Kidney epithelial cell (primary cell): ENCODE measurements at regions not wholly inside any gene's neighbourhood (a gene's known extent, or its start where the extent isn't known, plus 50 kb on each side); places are given as distances from the start of the nearest gene placed in this dataset.

Experiments used
- DNase-seq: peaks from one replicate; pipeline ENCODE4 v3.0.0-alpha.2; 2010; ENCODE audit warnings: low read depth
- H3K27me3 ChIP-seq: 2 replicates; pipeline ENCODE4 v1.6.0; 2011; ENCODE audit warnings: low read length; ENCODE audit not compliant: control insufficient read depth, insufficient read depth
- H3K36me3 ChIP-seq: 2 replicates; pipeline ENCODE4 v1.5.1; 2011; ENCODE audit warnings: low read length; ENCODE audit not compliant: control insufficient read depth, insufficient read depth
- H3K4me3 ChIP-seq: 2 replicates; pipeline ENCODE4 v1.5.1; 2011; ENCODE audit warnings: low read depth, mild to moderate bottlenecking, control low read depth, low read length
- TF ChIP-seq, protein P1 (sequence below): IDR thresholded peaks from 2 replicates; pipeline ENCODE4 v1.5.1; 2011; ENCODE audit warnings: mild to moderate bottlenecking, moderate library complexity, low read length, control low read depth, inconsistent platforms; ENCODE audit not compliant: insufficient read depth, poor library complexity, severe bottlenecking

DNA sequence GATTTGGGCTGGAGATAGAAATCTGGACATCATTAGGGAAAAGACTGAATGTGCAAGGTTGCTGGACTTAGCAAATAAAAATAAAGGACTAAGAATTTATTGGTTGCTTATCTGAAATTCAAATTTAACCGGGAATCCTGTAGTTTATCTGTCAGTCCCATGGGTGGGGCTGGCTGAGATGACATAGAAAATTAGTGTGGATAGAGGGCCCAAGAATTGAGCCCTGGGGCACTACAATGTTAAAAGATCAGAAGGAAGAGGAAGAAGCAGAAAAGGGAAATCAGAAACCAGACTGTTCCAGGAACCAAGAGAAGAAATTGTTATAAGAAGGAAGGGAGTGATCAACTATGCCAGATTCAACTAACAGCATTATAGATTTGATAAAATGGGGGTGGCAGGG is 96.7 kb upstream of the CCDC196 start:
- DNase-seq: no peak
- TF ChIP-seq, protein P1, sequence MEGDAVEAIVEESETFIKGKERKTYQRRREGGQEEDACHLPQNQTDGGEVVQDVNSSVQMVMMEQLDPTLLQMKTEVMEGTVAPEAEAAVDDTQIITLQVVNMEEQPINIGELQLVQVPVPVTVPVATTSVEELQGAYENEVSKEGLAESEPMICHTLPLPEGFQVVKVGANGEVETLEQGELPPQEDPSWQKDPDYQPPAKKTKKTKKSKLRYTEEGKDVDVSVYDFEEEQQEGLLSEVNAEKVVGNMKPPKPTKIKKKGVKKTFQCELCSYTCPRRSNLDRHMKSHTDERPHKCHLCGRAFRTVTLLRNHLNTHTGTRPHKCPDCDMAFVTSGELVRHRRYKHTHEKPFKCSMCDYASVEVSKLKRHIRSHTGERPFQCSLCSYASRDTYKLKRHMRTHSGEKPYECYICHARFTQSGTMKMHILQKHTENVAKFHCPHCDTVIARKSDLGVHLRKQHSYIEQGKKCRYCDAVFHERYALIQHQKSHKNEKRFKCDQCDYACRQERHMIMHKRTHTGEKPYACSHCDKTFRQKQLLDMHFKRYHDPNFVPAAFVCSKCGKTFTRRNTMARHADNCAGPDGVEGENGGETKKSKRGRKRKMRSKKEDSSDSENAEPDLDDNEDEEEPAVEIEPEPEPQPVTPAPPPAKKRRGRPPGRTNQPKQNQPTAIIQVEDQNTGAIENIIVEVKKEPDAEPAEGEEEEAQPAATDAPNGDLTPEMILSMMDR: no peak
- H3K36me3 ChIP-seq: no peaks in the 10 kb centered on the region
- no peaks in the 10 kb centered on the region for H3K27me3 ChIP-seq
- no peak overlapping the region for H3K4me3 ChIP-seq

DNA sequence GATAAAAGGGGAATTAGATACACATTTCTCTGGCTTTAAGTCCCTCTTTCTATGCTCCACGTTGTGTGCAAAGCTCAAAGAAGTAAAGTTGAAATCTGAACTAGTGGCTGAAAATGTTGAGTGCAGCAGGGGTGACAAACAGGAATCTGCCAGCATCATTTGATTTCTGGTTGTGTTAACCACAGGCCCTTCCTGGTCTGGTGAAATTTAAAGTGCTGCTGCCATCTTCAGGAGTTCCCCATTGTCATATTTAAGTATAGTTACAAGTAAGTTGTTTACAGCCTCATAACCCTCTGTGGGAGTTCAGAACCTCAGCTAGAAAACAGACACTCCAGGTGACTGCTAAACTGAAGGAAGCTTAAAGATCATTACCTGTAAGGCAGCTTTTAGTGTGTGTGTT is 90.9 kb upstream of the CCDC196 start:
- TF ChIP-seq, protein P1: no peak
- Histone ChIP-seq H3K4me3 (no peak overlapping the region), H3K36me3 (no peaks in the 10 kb centered on the region), H3K27me3 (no peaks in the 10 kb centered on the region)
- DNase-seq: no peak

DNA sequence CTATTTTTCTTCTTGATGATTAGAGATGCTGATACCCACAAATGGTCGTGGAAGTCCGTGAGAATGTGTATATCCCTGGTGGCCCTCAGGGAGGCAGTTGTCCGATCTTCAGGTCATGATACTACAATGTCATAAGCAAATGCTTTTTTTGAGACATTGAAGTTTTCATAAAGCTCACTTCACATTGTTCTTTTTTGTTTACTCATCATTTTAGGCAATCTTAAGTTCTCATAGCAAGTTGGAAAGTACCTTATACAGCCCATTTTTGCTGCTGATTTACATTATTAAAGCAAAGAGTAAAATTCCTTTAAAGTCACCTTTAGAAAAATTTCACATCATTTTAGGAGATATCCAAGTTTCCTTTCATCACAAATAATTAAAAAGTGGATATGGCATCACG is 90.0 kb upstream of the CCDC196 start:
- no peaks in the 10 kb centered on the region for H3K27me3 ChIP-seq
- H3K36me3 ChIP-seq: no peaks in the 10 kb centered on the region
- TF ChIP-seq, protein P1: no peak
- DNase-seq: no peak
- H3K4me3 ChIP-seq: no peak overlapping the region

DNA sequence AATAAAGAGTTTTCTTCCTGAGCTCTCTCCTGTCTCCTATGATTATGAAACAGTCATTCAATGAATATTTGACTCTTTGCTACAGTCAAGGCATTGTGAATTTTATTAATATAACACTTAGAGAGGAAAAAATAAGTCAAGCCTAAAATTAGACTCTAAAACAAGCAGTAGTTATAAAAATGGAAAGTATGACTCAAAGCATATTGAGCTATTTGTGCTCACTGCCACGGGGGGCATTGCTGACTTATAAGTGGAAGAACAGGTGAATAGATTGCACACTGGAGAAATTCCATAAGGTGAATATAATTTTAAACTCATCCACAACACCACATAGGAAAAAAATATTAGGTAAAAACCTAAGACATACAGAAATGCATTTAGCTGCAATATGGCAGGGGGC is 87.7 kb upstream of the CCDC196 start:
- H3K36me3 ChIP-seq: no peaks in the 10 kb centered on the region
- no peaks in the 10 kb centered on the region for H3K27me3 ChIP-seq
- no peak overlapping the region for H3K4me3 ChIP-seq
- DNase-seq: no peak
- TF ChIP-seq, protein P1: no peak

DNA sequence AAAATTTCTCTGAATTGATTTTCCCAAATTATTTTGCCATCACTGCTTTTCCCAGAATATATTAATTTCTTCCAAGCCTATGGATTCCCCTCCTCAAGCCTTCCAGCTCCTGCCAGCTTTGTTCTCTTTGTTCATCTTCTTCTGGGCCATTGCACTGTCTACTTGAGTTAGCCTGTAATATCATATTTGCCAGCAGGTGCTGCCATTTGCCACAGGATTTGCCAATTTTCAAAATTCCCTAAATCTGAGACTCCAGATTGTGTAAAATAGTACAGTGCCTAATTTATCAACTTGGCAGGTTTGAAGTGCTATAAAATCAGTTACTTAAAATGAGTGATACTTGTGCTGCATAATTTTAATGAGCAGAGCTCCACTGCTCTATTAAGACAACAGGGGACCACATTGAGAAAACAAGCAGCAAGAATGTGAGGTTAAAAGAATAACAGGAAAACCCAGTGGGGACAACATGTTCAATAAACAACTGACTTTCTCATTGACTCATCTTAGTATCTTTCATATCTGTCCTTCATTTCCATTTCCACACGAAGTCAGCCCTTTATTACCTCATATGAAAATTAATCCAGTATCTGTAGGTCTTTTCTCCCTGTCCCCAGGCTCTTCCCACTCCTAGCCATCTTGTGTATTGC is 84.6 kb upstream of the CCDC196 start:
- no peak for DNase-seq
- no peaks in the 10 kb centered on the region for H3K36me3 ChIP-seq
- H3K27me3 ChIP-seq: no peaks in the 10 kb centered on the region
- TF ChIP-seq, protein P1: peak; percentile 70
- no peak overlapping the region for H3K4me3 ChIP-seq

DNA sequence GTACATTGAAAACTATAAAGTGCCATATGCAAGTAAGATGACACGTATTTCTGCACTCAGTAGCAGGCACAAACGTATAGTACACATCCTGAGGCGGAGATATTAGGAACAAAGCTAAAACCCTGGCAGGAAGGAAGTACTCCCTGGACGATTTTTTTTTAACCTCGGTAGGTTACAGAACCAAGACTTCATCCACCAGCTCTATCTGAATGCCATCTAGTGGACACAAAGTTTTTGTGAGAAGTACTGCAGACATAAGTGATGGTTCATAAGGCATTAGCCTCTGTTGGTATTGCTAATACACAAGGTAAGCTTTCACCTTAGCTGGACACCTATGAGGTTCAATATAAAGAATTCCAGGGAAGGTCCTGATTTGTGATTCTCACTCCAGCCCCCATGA is 83.0 kb upstream of the CCDC196 start:
- Histone ChIP-seq H3K36me3 (no peaks in the 10 kb centered on the region), H3K27me3 (no peaks in the 10 kb centered on the region), H3K4me3 (no peak overlapping the region)
- DNase-seq: no peak
- TF ChIP-seq, protein P1: peak; percentile 39
